ENCODE measurements at regions not wholly inside any gene's neighbourhood (a gene's known extent, or its start where the extent isn't known, plus 50 kb on each side); places are given as distances from the start of the nearest gene placed in this dataset.

DNA sequence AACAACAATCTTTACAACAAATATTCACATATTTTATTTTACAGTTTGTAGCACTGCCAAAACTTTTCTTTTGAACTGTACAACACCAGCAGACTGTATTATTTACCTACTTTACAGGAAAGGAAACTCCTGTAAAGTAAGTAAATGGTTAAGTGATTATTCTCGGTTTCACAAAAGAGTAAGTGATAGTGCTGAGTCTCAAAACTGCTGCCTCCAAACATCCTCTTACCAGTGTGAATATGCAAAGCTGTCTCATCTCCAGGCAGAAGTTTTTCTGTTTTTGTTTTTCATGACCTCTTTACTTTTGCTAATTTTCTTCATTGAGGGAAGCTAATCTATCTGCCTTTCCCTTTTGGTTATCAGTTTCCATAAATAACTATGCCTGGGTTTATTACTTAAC, 286.7 kb downstream of the SRGAP2C start:
- ChIA-PET CTCF (no interaction called here), POLR2A (no interaction called here)
- TF ChIP-seq ZNF423 (CRISPR knock-in tag; IDR thresholded peaks at IDR 0.05): no peak
- TF ChIP-seq, protein P1, sequence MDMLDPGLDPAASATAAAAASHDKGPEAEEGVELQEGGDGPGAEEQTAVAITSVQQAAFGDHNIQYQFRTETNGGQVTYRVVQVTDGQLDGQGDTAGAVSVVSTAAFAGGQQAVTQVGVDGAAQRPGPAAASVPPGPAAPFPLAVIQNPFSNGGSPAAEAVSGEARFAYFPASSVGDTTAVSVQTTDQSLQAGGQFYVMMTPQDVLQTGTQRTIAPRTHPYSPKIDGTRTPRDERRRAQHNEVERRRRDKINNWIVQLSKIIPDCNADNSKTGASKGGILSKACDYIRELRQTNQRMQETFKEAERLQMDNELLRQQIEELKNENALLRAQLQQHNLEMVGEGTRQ (CRISPR knock-in tag; IDR thresholded peaks at IDR 0.05): no peak
- TF ChIP-seq, protein P2, sequence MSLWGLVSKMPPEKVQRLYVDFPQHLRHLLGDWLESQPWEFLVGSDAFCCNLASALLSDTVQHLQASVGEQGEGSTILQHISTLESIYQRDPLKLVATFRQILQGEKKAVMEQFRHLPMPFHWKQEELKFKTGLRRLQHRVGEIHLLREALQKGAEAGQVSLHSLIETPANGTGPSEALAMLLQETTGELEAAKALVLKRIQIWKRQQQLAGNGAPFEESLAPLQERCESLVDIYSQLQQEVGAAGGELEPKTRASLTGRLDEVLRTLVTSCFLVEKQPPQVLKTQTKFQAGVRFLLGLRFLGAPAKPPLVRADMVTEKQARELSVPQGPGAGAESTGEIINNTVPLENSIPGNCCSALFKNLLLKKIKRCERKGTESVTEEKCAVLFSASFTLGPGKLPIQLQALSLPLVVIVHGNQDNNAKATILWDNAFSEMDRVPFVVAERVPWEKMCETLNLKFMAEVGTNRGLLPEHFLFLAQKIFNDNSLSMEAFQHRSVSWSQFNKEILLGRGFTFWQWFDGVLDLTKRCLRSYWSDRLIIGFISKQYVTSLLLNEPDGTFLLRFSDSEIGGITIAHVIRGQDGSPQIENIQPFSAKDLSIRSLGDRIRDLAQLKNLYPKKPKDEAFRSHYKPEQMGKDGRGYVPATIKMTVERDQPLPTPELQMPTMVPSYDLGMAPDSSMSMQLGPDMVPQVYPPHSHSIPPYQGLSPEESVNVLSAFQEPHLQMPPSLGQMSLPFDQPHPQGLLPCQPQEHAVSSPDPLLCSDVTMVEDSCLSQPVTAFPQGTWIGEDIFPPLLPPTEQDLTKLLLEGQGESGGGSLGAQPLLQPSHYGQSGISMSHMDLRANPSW (CRISPR knock-in tag; conservative IDR thresholded peaks at IDR 0.05; ENCODE audit: low read depth): no peak
- TF ChIP-seq ESRRA (CRISPR knock-in tag; IDR thresholded peaks at IDR 0.05; ENCODE audit: borderline replicate concordance): no peak
- TF ChIP-seq, protein P3, sequence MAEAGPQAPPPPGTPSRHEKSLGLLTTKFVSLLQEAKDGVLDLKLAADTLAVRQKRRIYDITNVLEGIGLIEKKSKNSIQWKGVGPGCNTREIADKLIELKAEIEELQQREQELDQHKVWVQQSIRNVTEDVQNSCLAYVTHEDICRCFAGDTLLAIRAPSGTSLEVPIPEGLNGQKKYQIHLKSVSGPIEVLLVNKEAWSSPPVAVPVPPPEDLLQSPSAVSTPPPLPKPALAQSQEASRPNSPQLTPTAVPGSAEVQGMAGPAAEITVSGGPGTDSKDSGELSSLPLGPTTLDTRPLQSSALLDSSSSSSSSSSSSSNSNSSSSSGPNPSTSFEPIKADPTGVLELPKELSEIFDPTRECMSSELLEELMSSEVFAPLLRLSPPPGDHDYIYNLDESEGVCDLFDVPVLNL (CRISPR knock-in tag; IDR thresholded peaks at IDR 0.05; ENCODE audit: borderline replicate concordance, low read depth): no peak
- no peak for TF ChIP-seq ZNF232 (CRISPR knock-in tag; IDR thresholded peaks at IDR 0.05)
- no peak for TF ChIP-seq JAZF1 (CRISPR knock-in tag; IDR thresholded peaks at IDR 0.05)
- no peak for TF ChIP-seq ETV6 (CRISPR knock-in tag; IDR thresholded peaks at IDR 0.05)
- DNase-seq (ENCODE audit: low spot score) (no peak), ATAC-seq (no peak)
- H3K27me3 Mint-ChIP-seq (ENCODE audit: low read depth): no peaks in the 10 kb centered on the region
- no peak overlapping the region for H3K27ac Mint-ChIP-seq
- H3K9me3 Mint-ChIP-seq: peaks cover 40% of the 10 kb centered on the region
- H3K36me3 Mint-ChIP-seq: peaks cover 32% of the 10 kb centered on the region
- no peak overlapping the region for H3K4me3 Mint-ChIP-seq
- H3K4me1 Mint-ChIP-seq: peaks cover 12% of the 10 kb centered on the region

DNA sequence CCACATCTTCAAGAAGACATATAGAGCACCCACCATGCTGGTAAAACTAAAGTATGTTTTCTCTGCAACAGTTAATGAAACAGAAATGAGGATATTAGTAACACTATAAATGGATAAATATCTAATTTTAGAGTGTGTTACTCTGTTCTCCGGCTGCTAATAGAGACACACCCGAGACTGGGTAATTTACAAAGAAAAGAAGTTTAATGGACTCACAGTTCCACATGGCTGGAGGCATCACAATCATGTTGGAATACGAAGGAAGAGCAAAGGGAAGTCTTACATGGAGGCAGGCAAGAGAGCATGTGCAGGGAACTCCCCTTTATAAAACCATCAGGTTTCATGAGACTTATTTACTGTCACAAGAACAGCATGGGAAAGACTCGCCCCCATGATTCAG, 287.2 kb downstream of the SRGAP2C start:
- no peak for TF ChIP-seq ETV6 (CRISPR knock-in tag; IDR thresholded peaks at IDR 0.05)
- TF ChIP-seq, protein P4, sequence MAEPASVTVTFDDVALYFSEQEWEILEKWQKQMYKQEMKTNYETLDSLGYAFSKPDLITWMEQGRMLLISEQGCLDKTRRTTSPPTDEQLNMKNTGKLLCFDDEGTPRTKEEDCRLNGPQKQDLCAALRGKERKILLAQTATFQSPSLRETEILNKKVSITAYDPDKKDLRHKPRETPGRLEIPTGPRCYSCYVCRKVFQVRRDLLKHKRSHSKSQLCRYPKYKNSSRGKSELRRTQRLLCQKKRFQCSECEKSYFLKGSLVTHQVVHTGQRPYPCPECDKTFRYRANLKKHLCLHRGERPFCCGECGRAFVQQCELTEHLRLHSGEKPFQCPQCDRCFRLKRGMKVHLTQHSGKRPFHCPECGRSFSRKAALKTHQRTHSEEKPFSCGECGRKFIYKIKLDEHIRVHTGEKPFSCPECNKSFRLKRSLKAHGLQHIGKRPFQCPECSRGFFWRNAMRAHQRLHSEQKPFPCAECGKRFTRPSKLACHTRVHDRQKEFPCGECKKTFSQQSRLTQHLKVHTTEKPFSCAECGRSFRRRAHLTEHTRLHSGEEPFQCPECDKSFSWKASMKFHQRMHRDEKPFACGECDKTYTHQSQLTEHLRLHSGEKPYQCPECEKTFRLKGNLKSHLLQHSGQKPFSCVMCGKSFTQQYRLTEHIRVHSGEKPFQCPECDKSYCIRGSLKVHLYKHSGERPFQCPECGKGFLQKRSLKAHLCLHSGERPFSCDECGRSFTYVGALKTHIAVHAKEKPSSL (CRISPR knock-in tag; conservative IDR thresholded peaks at IDR 0.05): no peak
- TF ChIP-seq, protein P5, sequence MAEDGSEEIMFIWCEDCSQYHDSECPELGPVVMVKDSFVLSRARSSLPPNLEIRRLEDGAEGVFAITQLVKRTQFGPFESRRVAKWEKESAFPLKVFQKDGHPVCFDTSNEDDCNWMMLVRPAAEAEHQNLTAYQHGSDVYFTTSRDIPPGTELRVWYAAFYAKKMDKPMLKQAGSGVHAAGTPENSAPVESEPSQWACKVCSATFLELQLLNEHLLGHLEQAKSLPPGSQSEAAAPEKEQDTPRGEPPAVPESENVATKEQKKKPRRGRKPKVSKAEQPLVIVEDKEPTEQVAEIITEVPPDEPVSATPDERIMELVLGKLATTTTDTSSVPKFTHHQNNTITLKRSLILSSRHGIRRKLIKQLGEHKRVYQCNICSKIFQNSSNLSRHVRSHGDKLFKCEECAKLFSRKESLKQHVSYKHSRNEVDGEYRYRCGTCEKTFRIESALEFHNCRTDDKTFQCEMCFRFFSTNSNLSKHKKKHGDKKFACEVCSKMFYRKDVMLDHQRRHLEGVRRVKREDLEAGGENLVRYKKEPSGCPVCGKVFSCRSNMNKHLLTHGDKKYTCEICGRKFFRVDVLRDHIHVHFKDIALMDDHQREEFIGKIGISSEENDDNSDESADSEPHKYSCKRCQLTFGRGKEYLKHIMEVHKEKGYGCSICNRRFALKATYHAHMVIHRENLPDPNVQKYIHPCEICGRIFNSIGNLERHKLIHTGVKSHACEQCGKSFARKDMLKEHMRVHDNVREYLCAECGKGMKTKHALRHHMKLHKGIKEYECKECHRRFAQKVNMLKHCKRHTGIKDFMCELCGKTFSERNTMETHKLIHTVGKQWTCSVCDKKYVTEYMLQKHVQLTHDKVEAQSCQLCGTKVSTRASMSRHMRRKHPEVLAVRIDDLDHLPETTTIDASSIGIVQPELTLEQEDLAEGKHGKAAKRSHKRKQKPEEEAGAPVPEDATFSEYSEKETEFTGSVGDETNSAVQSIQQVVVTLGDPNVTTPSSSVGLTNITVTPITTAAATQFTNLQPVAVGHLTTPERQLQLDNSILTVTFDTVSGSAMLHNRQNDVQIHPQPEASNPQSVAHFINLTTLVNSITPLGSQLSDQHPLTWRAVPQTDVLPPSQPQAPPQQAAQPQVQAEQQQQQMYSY (CRISPR knock-in tag; IDR thresholded peaks at IDR 0.05): no peak
- TF ChIP-seq JAZF1 (CRISPR knock-in tag; IDR thresholded peaks at IDR 0.05): no peak
- TF ChIP-seq, protein P6, sequence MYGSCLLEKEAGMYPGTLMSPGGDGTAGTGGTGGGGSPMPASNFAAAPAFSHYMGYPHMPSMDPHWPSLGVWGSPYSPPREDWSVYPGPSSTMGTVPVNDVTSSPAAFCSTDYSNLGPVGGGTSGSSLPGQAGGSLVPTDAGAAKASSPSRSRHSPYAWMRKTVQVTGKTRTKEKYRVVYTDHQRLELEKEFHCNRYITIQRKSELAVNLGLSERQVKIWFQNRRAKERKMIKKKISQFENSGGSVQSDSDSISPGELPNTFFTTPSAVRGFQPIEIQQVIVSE (CRISPR knock-in tag; IDR thresholded peaks at IDR 0.05; ENCODE audit: borderline replicate concordance): no peak
- H3K27ac Mint-ChIP-seq: no peak overlapping the region
- H3K4me1 Mint-ChIP-seq: peaks cover 11% of the 10 kb centered on the region
- ATAC-seq (no peak), DNase-seq (ENCODE audit: low spot score) (no peak)
- H3K27me3 Mint-ChIP-seq (ENCODE audit: low read depth): no peaks in the 10 kb centered on the region
- no peak overlapping the region for H3K4me3 Mint-ChIP-seq
- peaks cover 45% of the 10 kb centered on the region for H3K9me3 Mint-ChIP-seq
- ChIA-PET CTCF (no interaction called here), POLR2A (no interaction called here)
- peaks cover 37% of the 10 kb centered on the region for H3K36me3 Mint-ChIP-seq
